GM23338 (cell line): ENCODE measurements at regions not wholly inside any gene's neighbourhood (a gene's known extent, or its start where the extent isn't known, plus 50 kb on each side); places are given as distances from the start of the nearest gene placed in this dataset.

Source experiments
- ATAC-seq: fragments of 200-7000 bp; cut with Tn5 transposase; 3 replicates; pipeline ENCODE4 v1.9.1; 2020
- DNase-seq: peaks from one replicate; pipeline ENCODE4 v3.0.0-alpha.2; 2015; ENCODE audit warnings: low spot score
- H2AFZ ChIP-seq: fragments of 200-600 bp; sonication (generic); 2 replicates; pipeline ENCODE4 v1.8.0; 2016; ENCODE audit warnings: antibody characterized with exemption, mild to moderate bottlenecking, moderate library complexity
- H3F3A ChIP-seq: fragments of 200-600 bp; sonication (generic); replicated peaks from 2 replicates; pipeline ENCODE4 v1.8.0; 2017; ENCODE audit warnings: antibody characterized with exemption, mixed run types, low read depth
- H3K27ac ChIP-seq: fragments of 200-600 bp; sonication (generic); 2 replicates; pipeline ENCODE4 v1.6.1; 2016; ENCODE audit warnings: low read depth
- H3K27me3 ChIP-seq: fragments of 200-600 bp; sonication (generic); 2 replicates; pipeline ENCODE4 v1.8.0; 2016; ENCODE audit warnings: mild to moderate bottlenecking, mixed run types, moderate library complexity; ENCODE audit not compliant: insufficient read depth
- H3K36me3 ChIP-seq: fragments of 200-600 bp; sonication (generic); 2 replicates; pipeline ENCODE4 v1.8.0; 2016; ENCODE audit warnings: mild to moderate bottlenecking; ENCODE audit not compliant: insufficient read depth
- H3K4me1 ChIP-seq: fragments of 200-600 bp; sonication (generic); 2 replicates; pipeline ENCODE4 v1.8.0; 2016; ENCODE audit warnings: mild to moderate bottlenecking, moderate library complexity; ENCODE audit not compliant: insufficient read depth
- H3K4me2 ChIP-seq: fragments of 200-600 bp; sonication (generic); 2 replicates; pipeline ENCODE4 v1.7.1; 2017; ENCODE audit warnings: mixed run types
- H3K4me3 ChIP-seq: fragments of 200-600 bp; sonication (generic); 2 replicates; pipeline ENCODE4 v1.6.1; 2016; ENCODE audit warnings: mixed run types
- H3K79me2 ChIP-seq: fragments of 200-600 bp; sonication (generic); replicated peaks from 2 replicates; pipeline ENCODE4 v1.8.0; 2017; ENCODE audit warnings: mild to moderate bottlenecking; ENCODE audit not compliant: insufficient read depth
- H3K9me2 ChIP-seq: fragments of 200-600 bp; sonication (generic); 2 replicates; pipeline ENCODE4 v1.8.0; 2017; ENCODE audit not compliant: insufficient read depth
- H4K20me1 ChIP-seq: fragments of 200-600 bp; sonication (generic); replicated peaks from 2 replicates; pipeline ENCODE4 v1.8.0; 2017; ENCODE audit warnings: mild to moderate bottlenecking; ENCODE audit not compliant: insufficient read depth
- H3K27ac Mint-ChIP-seq: 2 replicates; pipeline ENCODE4 v1.8.0; 2020; ENCODE audit warnings: inconsistent platforms, mild to moderate bottlenecking, moderate library complexity, mixed read lengths
- H3K27me3 Mint-ChIP-seq: 3 replicates; pipeline ENCODE4 v1.8.0; 2022; ENCODE audit warnings: low read depth, mild to moderate bottlenecking, moderate library complexity, mixed read lengths, inconsistent platforms; ENCODE audit not compliant: insufficient read depth, poor library complexity
- H3K36me3 Mint-ChIP-seq: 3 replicates; pipeline ENCODE4 v1.8.0; 2021; ENCODE audit warnings: low read depth, mild to moderate bottlenecking, inconsistent platforms, moderate library complexity, mixed read lengths
- H3K4me1 Mint-ChIP-seq: 3 replicates; pipeline ENCODE4 v1.8.0; 2020; ENCODE audit warnings: mild to moderate bottlenecking, inconsistent platforms, mixed read lengths
- H3K4me3 Mint-ChIP-seq: 3 replicates; pipeline ENCODE4 v1.8.0; 2021; ENCODE audit warnings: moderate library complexity, mild to moderate bottlenecking, inconsistent platforms, mixed read lengths
- H3K9me3 Mint-ChIP-seq: 3 replicates; pipeline ENCODE4 v1.8.0; 2020; ENCODE audit warnings: moderate library complexity, mild to moderate bottlenecking, inconsistent platforms, mixed read lengths
- CREB1 ChIP-seq: fragments of 250-450 bp; sonication (Bioruptor Pico); IDR thresholded peaks from 2 replicates; pipeline ENCODE4 v1.5.0; 2020; ENCODE audit warnings: low read depth, mild to moderate bottlenecking, moderate library complexity
- CTCF ChIP-seq, 2 experiments: fragments of 200-600 bp in 1 of 2; sonication (generic) in 1 of 2; conservative IDR thresholded peaks; 2 replicates each; pipeline versions ENCODE4 v1.5.1 to v1.6.1; 2016 to 2017; ENCODE audit warnings: antibody characterized with exemption in 2 of 2, low read depth in 2 of 2, mild to moderate bottlenecking in 2 of 2, moderate library complexity in 1 of 2
- ETS1 ChIP-seq: IDR thresholded peaks from 2 replicates; pipeline ENCODE4 v1.6.1; 2016; ENCODE audit warnings: antibody characterized with exemption
- EZH2 ChIP-seq: fragments of 200-600 bp; sonication (generic); IDR thresholded peaks from one replicate; pipeline ENCODE4 v1.8.0; 2017; ENCODE audit warnings: antibody characterized with exemption, mild to moderate bottlenecking, low read depth; ENCODE audit not compliant: unreplicated experiment
- EZH2phosphoT487 ChIP-seq: fragments of 200-600 bp; sonication (generic); IDR thresholded peaks from one replicate; pipeline ENCODE4 v1.8.1; 2018; ENCODE audit warnings: antibody characterized with exemption; ENCODE audit not compliant: unreplicated experiment
- JUNB ChIP-seq: IDR thresholded peaks from one replicate; pipeline ENCODE4 v1.6.1; 2016; ENCODE audit warnings: antibody characterized with exemption; ENCODE audit not compliant: unreplicated experiment
- NANOG ChIP-seq: IDR thresholded peaks from 2 replicates; pipeline ENCODE4 v1.6.1; 2016; ENCODE audit warnings: antibody characterized with exemption, borderline replicate concordance
- POLR2AphosphoS5 ChIP-seq: IDR thresholded peaks from 2 replicates; pipeline ENCODE4 v1.6.1; 2016; ENCODE audit warnings: antibody characterized with exemption, low read depth
- REST ChIP-seq: IDR thresholded peaks from one replicate; pipeline ENCODE4 v1.6.1; 2018; ENCODE audit warnings: antibody characterized with exemption; ENCODE audit not compliant: unreplicated experiment
- STAT1 ChIP-seq: IDR thresholded peaks from one replicate; pipeline ENCODE4 v1.6.1; 2016; ENCODE audit warnings: antibody characterized with exemption; ENCODE audit not compliant: unreplicated experiment
- ZNF114 ChIP-seq: fragments of 250-450 bp; sonication (Bioruptor Pico); IDR thresholded peaks from 2 replicates; pipeline ENCODE4 v1.5.0; 2020; ENCODE audit warnings: mild to moderate bottlenecking, moderate library complexity
- ZNF331 ChIP-seq: fragments of 250-450 bp; sonication (Bioruptor Pico); IDR thresholded peaks from 2 replicates; pipeline ENCODE4 v1.5.0; 2020; ENCODE audit warnings: low read depth, mild to moderate bottlenecking, moderate library complexity
- ZNF462 ChIP-seq: fragments of 250-450 bp; sonication (Bioruptor Pico); IDR thresholded peaks from 2 replicates; pipeline ENCODE4 v1.5.0; 2020; ENCODE audit warnings: mild to moderate bottlenecking, moderate library complexity

- H3K9me2 ChIP-seq, result no peaks in the 10 kb centered on the region
- no peaks in the 10 kb centered on the region for H3K79me2 ChIP-seq
- H3K27ac Mint-ChIP-seq, result no peak overlapping the region
- H3K27ac ChIP-seq, result no peak overlapping the region
- H3K4me2 ChIP-seq, result no peak overlapping the region
- ATAC-seq (no peak), DNase-seq (no peak)
- no peaks in the 10 kb centered on the region for H3K36me3 ChIP-seq
- peaks cover 4% of the 10 kb centered on the region for H3K4me1 ChIP-seq
- no peaks in the 10 kb centered on the region for H3K9me3 Mint-ChIP-seq
- no peak overlapping the region for H2AFZ ChIP-seq
- H3K4me3 Mint-ChIP-seq, result no peak overlapping the region
- H3K27me3 ChIP-seq, result no peaks in the 10 kb centered on the region
- no peaks in the 10 kb centered on the region for H3F3A ChIP-seq
- H4K20me1 ChIP-seq, result no peaks in the 10 kb centered on the region
- H3K4me1 Mint-ChIP-seq, result peaks cover 18% of the 10 kb centered on the region
- H3K36me3 Mint-ChIP-seq, result no peaks in the 10 kb centered on the region
- no peaks in the 10 kb centered on the region for H3K27me3 Mint-ChIP-seq
- no peak overlapping the region for H3K4me3 ChIP-seq
- no peak for TF ChIP-seq STAT1
- TF ChIP-seq CREB1, result no peak
- no peak for TF ChIP-seq CTCF (conservative IDR thresholded peaks at IDR 0.05; ENCODE audit: low read depth in 2 of 2)
- TF ChIP-seq ZNF331 (CRISPR knock-in tag), result no peak
- TF ChIP-seq NANOG, result no peak
- no peak for TF ChIP-seq ZNF114 (CRISPR knock-in tag)
- TF ChIP-seq REST, result no peak
- no peak for TF ChIP-seq EZH2
- no peak for TF ChIP-seq JUNB
- TF ChIP-seq POLR2AphosphoS5, result no peak
- no peak for TF ChIP-seq ETS1
- no peak for TF ChIP-seq ZNF462 (CRISPR knock-in tag)
- TF ChIP-seq EZH2phosphoT487, result no peak
Measured at GRCh38 chr16:72480911-72481310, 309.0 kb upstream of the PMFBP1 start.
